KMS-11 (cell line): ENCODE measurements at regions not wholly inside any gene's neighbourhood (a gene's known extent, or its start where the extent isn't known, plus 50 kb on each side); places are given as distances from the start of the nearest gene placed in this dataset.
A peak's percentile ranks its signal among the peaks of the same experiment; 100 is the strongest.

Experiments used
- H2AFZ ChIP-seq: fragments of 200-600 bp; sonication (generic); 2 replicates; pipeline ENCODE4 v1.6.1; 2016; ENCODE audit warnings: antibody characterized with exemption, mixed run types, low read depth
- H3K27ac ChIP-seq: fragments of 200-600 bp; sonication (generic); 2 replicates; pipeline ENCODE4 v1.6.1; 2016; ENCODE audit warnings: mild to moderate bottlenecking, mixed run types
- H3K27me3 ChIP-seq: fragments of 200-600 bp; sonication (generic); 2 replicates; pipeline ENCODE4 v1.6.1; 2017; ENCODE audit warnings: mild to moderate bottlenecking, low read depth, mixed run types, moderate library complexity; ENCODE audit not compliant: insufficient read depth
- H3K36me3 ChIP-seq: fragments of 200-600 bp; sonication (generic); 2 replicates; pipeline ENCODE4 v1.6.1; 2017; ENCODE audit warnings: mild to moderate bottlenecking, mixed run types; ENCODE audit not compliant: insufficient read depth
- H3K4me1 ChIP-seq: fragments of 200-600 bp; sonication (generic); 2 replicates; pipeline ENCODE4 v1.6.1; 2016; ENCODE audit warnings: mild to moderate bottlenecking, low read depth, mixed run types; ENCODE audit not compliant: poor library complexity, severe bottlenecking
- H3K4me2 ChIP-seq: fragments of 200-600 bp; sonication (generic); 2 replicates; pipeline ENCODE4 v1.7.0; 2016; ENCODE audit warnings: mild to moderate bottlenecking, mixed run types
- H3K4me3 ChIP-seq: fragments of 200-600 bp; sonication (generic); IDR thresholded peaks from 2 replicates; pipeline ENCODE4 v1.6.1; 2017; ENCODE audit warnings: low read depth, low read length, mixed read lengths; ENCODE audit not compliant: insufficient read depth
- H3K79me2 ChIP-seq: fragments of 200-600 bp; sonication (generic); 2 replicates; pipeline ENCODE4 v1.6.1; 2016; ENCODE audit warnings: low read depth, mixed run types; ENCODE audit not compliant: insufficient read depth
- H3K9ac ChIP-seq: fragments of 200-600 bp; sonication (generic); 2 replicates; pipeline ENCODE4 v1.6.1; 2016; ENCODE audit warnings: mild to moderate bottlenecking, mixed run types
- H4K20me1 ChIP-seq: fragments of 200-600 bp; sonication (generic); 2 replicates; pipeline ENCODE4 v1.6.1; 2016; ENCODE audit warnings: mild to moderate bottlenecking, mixed run types; ENCODE audit not compliant: insufficient read depth
- CTCF ChIP-seq: fragments of 200-600 bp; sonication (generic); conservative IDR thresholded peaks from 2 replicates; pipeline ENCODE4 v1.6.1; 2017; ENCODE audit warnings: low read depth, mild to moderate bottlenecking, antibody characterized with exemption, low read length, moderate library complexity, mixed read lengths

GRCh38 chr3:16808393-16809107, 76.2 kb upstream of the PLCL2 start:
- H3K79me2 ChIP-seq: no peaks in the 10 kb centered on the region
- H4K20me1 ChIP-seq: no peaks in the 10 kb centered on the region
- no peaks in the 10 kb centered on the region for H3K36me3 ChIP-seq
- no peaks in the 10 kb centered on the region for H3K27me3 ChIP-seq
- no peak overlapping the region for H3K9ac ChIP-seq
- 0 out of 2 replicates have a peak, but pooled peaks have one; percentile 16 for TF ChIP-seq CTCF
- no peak overlapping the region for H3K4me2 ChIP-seq
- H3K4me1 ChIP-seq: peaks cover 7% of the 10 kb centered on the region
- no peak overlapping the region for H2AFZ ChIP-seq
- H3K4me3 ChIP-seq: no peak overlapping the region
- H3K27ac ChIP-seq: no peak overlapping the region

- TF ChIP-seq CTCF: no peak
- Histone ChIP-seq H3K4me1 (peaks cover 16% of the 10 kb centered on the region), H2AFZ (no peak overlapping the region), H3K27ac (no peak overlapping the region), H3K4me2 (no peak overlapping the region), H3K4me3 (no peak overlapping the region), H3K9ac (no peak overlapping the region), H3K36me3 (no peaks in the 10 kb centered on the region), H3K79me2 (no peaks in the 10 kb centered on the region), H3K27me3 (no peaks in the 10 kb centered on the region), H4K20me1 (no peaks in the 10 kb centered on the region)
Observed at GRCh38 chr3:16809482-16809881, 75.3 kb upstream of the PLCL2 start.

- Histone ChIP-seq H3K4me2 (no peak overlapping the region), H3K4me1 (peaks cover 21% of the 10 kb centered on the region), H3K36me3 (no peaks in the 10 kb centered on the region), H3K4me3 (no peak overlapping the region), H3K9ac (no peak overlapping the region), H3K27ac (no peak overlapping the region), H3K27me3 (no peaks in the 10 kb centered on the region), H3K79me2 (no peaks in the 10 kb centered on the region), H2AFZ (no peak overlapping the region), H4K20me1 (no peaks in the 10 kb centered on the region)
- no peak for TF ChIP-seq CTCF
Observed at GRCh38 chr3:16809993-16810392, 74.8 kb upstream of the PLCL2 start.

GRCh38 chr3:16810593-16811367, 74.0 kb upstream of the PLCL2 start:
- Histone ChIP-seq H3K4me3 (no peak overlapping the region), H3K27ac (no peak overlapping the region), H4K20me1 (no peaks in the 10 kb centered on the region), H2AFZ (no peak overlapping the region), H3K79me2 (no peaks in the 10 kb centered on the region), H3K9ac (no peak overlapping the region), H3K36me3 (no peaks in the 10 kb centered on the region), H3K4me2 (no peak overlapping the region), H3K4me1 (peaks cover 29% of the 10 kb centered on the region), H3K27me3 (no peaks in the 10 kb centered on the region)
- TF ChIP-seq CTCF: no peak
